HCT116 (cell line): ENCODE measurements at regions not wholly inside any gene's neighbourhood (a gene's known extent, or its start where the extent isn't known, plus 50 kb on each side); places are given as distances from the start of the nearest gene placed in this dataset.

Experiments used
- ATAC-seq: fragments of 200-7000 bp; cut with Tn5 transposase; 2 replicates; pipeline ENCODE4 v1.9.1; 2020; ENCODE audit warnings: mild to moderate bottlenecking, moderate library complexity
- BruUV-seq: library from RNA; stranded (reverse); fragments of 400-500 nt; replicated peaks from 2 replicates; lab custom pipeline; 2021; lab: Mats Ljungman, UMichigan
- CTCF ChIA-PET: fragments of 300-600 bp; sonication (Branson Sonifier 250); formaldehyde crosslinking; loops from one replicate; lab custom pipeline; 2021; ENCODE audit warnings: antibody characterized with exemption; lab: Charles Lee
- POLR2A ChIA-PET: fragments of 300-600, 350-600 bp; sonication (Branson Sonifier 250); formaldehyde crosslinking; loops from one replicate; lab custom pipeline; 2021; ENCODE audit warnings: antibody characterized with exemption; lab: Charles Lee
- RAD21 ChIA-PET, 2 experiments: fragments of 300-600 bp; sonication (Branson Sonifier 250); formaldehyde crosslinking; loops; one replicate each; lab custom pipeline; 2023; ENCODE audit warnings: low total read pairs in 2 of 2; ENCODE audit not compliant: uncharacterized antibody in 2 of 2, unreplicated experiment in 2 of 2, low non-redundant PET in 1 of 2; lab: Charles Lee
- DNase-seq: peaks from one replicate; pipeline ENCODE4 v3.0.0-alpha.2; 2010; ENCODE audit warnings: low read depth, low spot score
- H2AFZ ChIP-seq: fragments of 200-600 bp; shearing (Covaris generic), sonication (generic); 2 replicates; pipeline ENCODE4 v1.6.1; 2017; ENCODE audit warnings: low read depth, mixed run types, mixed read lengths, antibody characterized with exemption, low read length; ENCODE audit not compliant: poor library complexity, severe bottlenecking
- H3K27ac ChIP-seq: 2 replicates; pipeline ENCODE4 v1.5.1; 2012; ENCODE audit warnings: low read depth, low read length
- H3K27me3 ChIP-seq: fragments of 200-600 bp; sonication (generic); 2 replicates; pipeline ENCODE4 v1.6.1; 2016; ENCODE audit warnings: mixed run types, low read length, mixed read lengths; ENCODE audit not compliant: insufficient read depth
- H3K36me3 ChIP-seq, 2 experiments: fragments of 200-500 bp in 1 of 2; fragments of 200-600 bp in 1 of 2; sonication (Bioruptor generic) in 1 of 2; sonication (generic) in 1 of 2; 2 replicates each; pipeline versions ENCODE4 v1.5.1 to v1.6.1; 2014 to 2016; ENCODE audit warnings: low read length in 2 of 2, inconsistent platforms in 1 of 2, mixed read lengths in 1 of 2, mixed run types in 1 of 2; ENCODE audit not compliant: insufficient read depth in 2 of 2, control insufficient read depth in 1 of 2
- H3K4me1 ChIP-seq, 2 experiments: fragments of 200-600 bp in 1 of 2; sonication (generic) in 1 of 2; 2 replicates each; pipeline versions ENCODE4 v1.5.1 to v1.6.1; 2012 to 2017; ENCODE audit warnings: low read length in 2 of 2, inconsistent platforms in 1 of 2, mild to moderate bottlenecking in 1 of 2, mixed read lengths in 1 of 2, mixed run types in 1 of 2, moderate library complexity in 1 of 2; ENCODE audit not compliant: insufficient read depth in 2 of 2, control insufficient read depth in 1 of 2
- H3K4me2 ChIP-seq: fragments of 200-600 bp; sonication (generic); 2 replicates; pipeline ENCODE4 v1.6.1; 2017; ENCODE audit warnings: mixed run types, low read length, mixed read lengths
- H3K4me3 ChIP-seq, 2 experiments: fragments of 200-600 bp in 1 of 2; sonication (generic) in 1 of 2; replicated peaks in 1 of 2; 2 replicates each; pipeline ENCODE4 v1.5.1; 2011 to 2016; ENCODE audit warnings: low read length in 2 of 2, control low read depth in 1 of 2, low read depth in 1 of 2, mild to moderate bottlenecking in 1 of 2, mixed read lengths in 1 of 2, mixed run types in 1 of 2
- H3K79me2 ChIP-seq: fragments of 200-600 bp; sonication (generic); 2 replicates; pipeline ENCODE4 v1.6.1; 2017; ENCODE audit warnings: mild to moderate bottlenecking, mixed run types, low read length, moderate library complexity, mixed read lengths; ENCODE audit not compliant: insufficient read depth
- H3K9ac ChIP-seq: fragments of 200-600 bp; sonication (generic); 2 replicates; pipeline ENCODE4 v1.6.1; 2016; ENCODE audit warnings: low read length, mixed read lengths
- H3K9me2 ChIP-seq: fragments of 200-600 bp; sonication (generic), shearing (Covaris generic); 2 replicates; pipeline ENCODE4 v1.6.1; 2017; ENCODE audit warnings: mixed run types, mild to moderate bottlenecking, moderate library complexity; ENCODE audit not compliant: insufficient read depth
- H3K9me3 ChIP-seq, 2 experiments: fragments of 200-500 bp in 1 of 2; fragments of 200-600 bp in 1 of 2; sonication (Bioruptor generic) in 1 of 2; sonication (generic) in 1 of 2; 2 replicates each; pipeline ENCODE4 v1.6.1; 2014 to 2017; ENCODE audit warnings: low read length in 2 of 2, mixed read lengths in 2 of 2, inconsistent platforms in 1 of 2, low read depth in 1 of 2, mild to moderate bottlenecking in 1 of 2, mixed run types in 1 of 2, moderate library complexity in 1 of 2; ENCODE audit not compliant: control insufficient read depth in 1 of 2, insufficient read depth in 1 of 2
- H4K20me1 ChIP-seq: fragments of 200-600 bp; sonication (generic), shearing (Covaris generic); 2 replicates; pipeline ENCODE4 v1.6.1; 2017; ENCODE audit warnings: mixed run types, mild to moderate bottlenecking, moderate library complexity; ENCODE audit not compliant: insufficient read depth
- ATF3 ChIP-seq: IDR thresholded peaks from 2 replicates; pipeline ENCODE4 v1.6.1; 2012
- CEBPB ChIP-seq: IDR thresholded peaks from 2 replicates; pipeline ENCODE4 v1.6.1; 2012; ENCODE audit warnings: low read depth
- ELF1 ChIP-seq: IDR thresholded peaks from 2 replicates; pipeline ENCODE4 v1.6.1; 2012; ENCODE audit warnings: low read depth, borderline replicate concordance
- EZH2 ChIP-seq: fragments of 200-600 bp; sonication (generic); IDR thresholded peaks from 2 replicates; pipeline ENCODE4 v1.6.1; 2017; ENCODE audit warnings: antibody characterized with exemption, mixed run types
- EZH2phosphoT487 ChIP-seq: fragments of 200-600 bp; IDR thresholded peaks from 2 replicates; pipeline ENCODE4 v1.6.1; 2018; ENCODE audit warnings: antibody characterized with exemption, borderline replicate concordance
- FOSL1 ChIP-seq: IDR thresholded peaks from 2 replicates; pipeline ENCODE4 v1.6.1; 2012; ENCODE audit warnings: low read depth
- JUND ChIP-seq: IDR thresholded peaks from 2 replicates; pipeline ENCODE4 v1.6.1; 2012
- MAX ChIP-seq: IDR thresholded peaks from 2 replicates; pipeline ENCODE4 v1.6.1; 2012
- POLR2A ChIP-seq: IDR thresholded peaks from 2 replicates; pipeline ENCODE4 v1.7.0; 2011; ENCODE audit warnings: borderline replicate concordance; ENCODE audit not compliant: insufficient read depth, insufficient read length; ENCODE audit errors: extremely low read depth
- POLR2AphosphoS5 ChIP-seq: IDR thresholded peaks from 2 replicates; pipeline ENCODE4 v1.6.1; 2011; ENCODE audit warnings: mild to moderate bottlenecking, low read depth, low read length, moderate library complexity
- SIN3A ChIP-seq: IDR thresholded peaks from 2 replicates; pipeline ENCODE4 v1.6.1; 2012; ENCODE audit warnings: low read depth
- SRF ChIP-seq: IDR thresholded peaks from 2 replicates; pipeline ENCODE4 v1.6.1; 2012; ENCODE audit warnings: low read depth
- TCF7L2 ChIP-seq: IDR thresholded peaks from 2 replicates; pipeline ENCODE4 v1.7.0; 2011; ENCODE audit warnings: borderline replicate concordance, inconsistent platforms; ENCODE audit not compliant: insufficient read depth, insufficient read length; ENCODE audit errors: extremely low read depth
- YY1 ChIP-seq: IDR thresholded peaks from 2 replicates; pipeline ENCODE4 v1.6.1; 2011; ENCODE audit warnings: low read length, low read depth, moderate library complexity, mild to moderate bottlenecking; ENCODE audit not compliant: insufficient replicate concordance; ENCODE audit errors: extremely low read depth
- ZBTB33 ChIP-seq: IDR thresholded peaks from 2 replicates; pipeline ENCODE4 v1.6.1; 2011; ENCODE audit warnings: mild to moderate bottlenecking, low read length, moderate library complexity; ENCODE audit not compliant: insufficient replicate concordance; ENCODE audit errors: extremely low read depth
- ZFX ChIP-seq: fragments of 450-650 bp; IDR thresholded peaks from 2 replicates; pipeline ENCODE4 v1.6.1; 2017
- ZNF274 ChIP-seq: fragments of 200-500 bp; sonication (Bioruptor generic); IDR thresholded peaks from 2 replicates; pipeline ENCODE4 v1.6.1; 2014; ENCODE audit warnings: mild to moderate bottlenecking, low read depth, low read length, inconsistent platforms
- intact Hi-C: fragments of 100-400 bp; cut with micrococcal nuclease; formaldehyde crosslinking; loops from 2 replicates; pipeline ENCODE4 v1.10.0; 2022
- TF ChIP-seq, protein P1 (sequence below): IDR thresholded peaks from 2 replicates; pipeline ENCODE4 v1.6.1; 2012; ENCODE audit warnings: low read depth
- TF ChIP-seq, protein P2 (sequence below), 3 experiments: fragments of 200-600 bp in 1 of 3; sonication (generic) in 1 of 3; IDR thresholded peaks in 2 of 3; conservative IDR thresholded peaks in 1 of 3; 2 replicates each; pipeline ENCODE4 v1.5.1; 2012 to 2017; ENCODE audit warnings: low read depth in 2 of 3, low read length in 2 of 3, antibody characterized with exemption in 1 of 3, borderline replicate concordance in 1 of 3, control low read depth in 1 of 3, mild to moderate bottlenecking in 1 of 3, mixed read lengths in 1 of 3, mixed run types in 1 of 3, moderate library complexity in 1 of 3; ENCODE audit not compliant: insufficient read depth in 1 of 3

DNA sequence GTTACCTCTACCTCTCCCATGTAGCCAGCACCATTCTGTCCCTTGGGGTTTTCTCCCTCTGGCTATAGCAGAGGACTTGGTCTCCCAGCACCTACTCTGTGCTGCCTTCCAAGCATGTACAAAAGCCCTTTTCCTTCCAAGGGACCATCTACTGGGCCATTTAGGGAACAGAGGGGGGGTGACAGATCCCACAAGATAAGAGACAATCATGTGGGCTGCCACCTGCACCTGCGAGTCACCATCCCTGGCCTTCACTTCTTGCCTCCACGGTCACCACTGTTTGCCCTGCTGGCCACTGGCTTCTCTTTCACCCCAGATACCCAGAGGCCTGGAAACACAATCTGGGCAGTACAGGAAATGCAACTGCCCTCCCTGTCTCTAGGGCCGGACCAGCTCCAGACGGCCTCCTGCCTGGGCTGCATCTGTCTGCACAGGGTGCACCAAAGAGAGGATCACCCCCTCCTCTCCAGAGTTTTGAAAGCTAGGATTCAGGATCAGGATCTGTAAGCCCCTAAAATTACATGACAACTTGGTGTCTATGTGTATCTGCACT, 160.8 kb upstream of the NECTIN1 start:
- no peak overlapping the region for H3K4me2 ChIP-seq
- no peak overlapping the region for H3K4me3 ChIP-seq
- peak; percentile 30; the same call in 1 of the 2 replicates for ATAC-seq
- ChIA-PET POLR2A (no interaction called here), CTCF (no interaction called here), RAD21 (no interaction called here)
- H3K4me1 ChIP-seq, result no peaks in the 10 kb centered on the region
- H3K36me3 ChIP-seq, result no peaks in the 10 kb centered on the region
- intact Hi-C loops, result no loop called here
- H3K9me3 ChIP-seq, result no peaks in the 10 kb centered on the region
- no peak overlapping the region for H3K9ac ChIP-seq
- no TSS peak for BruUV-seq
- TF ChIP-seq JUND (no peak), POLR2A (no peak), SIN3A (no peak), ATF3 (no peak), ZFX (no peak), YY1 (no peak), EZH2phosphoT487 (no peak), SRF (no peak), POLR2AphosphoS5 (no peak), ZBTB33 (no peak), MAX (no peak), CEBPB (no peak), TCF7L2 (no peak), FOSL1 (no peak), EZH2 (no peak), ELF1 (no peak), ZNF274 (no peak)
- TF ChIP-seq, protein P1, sequence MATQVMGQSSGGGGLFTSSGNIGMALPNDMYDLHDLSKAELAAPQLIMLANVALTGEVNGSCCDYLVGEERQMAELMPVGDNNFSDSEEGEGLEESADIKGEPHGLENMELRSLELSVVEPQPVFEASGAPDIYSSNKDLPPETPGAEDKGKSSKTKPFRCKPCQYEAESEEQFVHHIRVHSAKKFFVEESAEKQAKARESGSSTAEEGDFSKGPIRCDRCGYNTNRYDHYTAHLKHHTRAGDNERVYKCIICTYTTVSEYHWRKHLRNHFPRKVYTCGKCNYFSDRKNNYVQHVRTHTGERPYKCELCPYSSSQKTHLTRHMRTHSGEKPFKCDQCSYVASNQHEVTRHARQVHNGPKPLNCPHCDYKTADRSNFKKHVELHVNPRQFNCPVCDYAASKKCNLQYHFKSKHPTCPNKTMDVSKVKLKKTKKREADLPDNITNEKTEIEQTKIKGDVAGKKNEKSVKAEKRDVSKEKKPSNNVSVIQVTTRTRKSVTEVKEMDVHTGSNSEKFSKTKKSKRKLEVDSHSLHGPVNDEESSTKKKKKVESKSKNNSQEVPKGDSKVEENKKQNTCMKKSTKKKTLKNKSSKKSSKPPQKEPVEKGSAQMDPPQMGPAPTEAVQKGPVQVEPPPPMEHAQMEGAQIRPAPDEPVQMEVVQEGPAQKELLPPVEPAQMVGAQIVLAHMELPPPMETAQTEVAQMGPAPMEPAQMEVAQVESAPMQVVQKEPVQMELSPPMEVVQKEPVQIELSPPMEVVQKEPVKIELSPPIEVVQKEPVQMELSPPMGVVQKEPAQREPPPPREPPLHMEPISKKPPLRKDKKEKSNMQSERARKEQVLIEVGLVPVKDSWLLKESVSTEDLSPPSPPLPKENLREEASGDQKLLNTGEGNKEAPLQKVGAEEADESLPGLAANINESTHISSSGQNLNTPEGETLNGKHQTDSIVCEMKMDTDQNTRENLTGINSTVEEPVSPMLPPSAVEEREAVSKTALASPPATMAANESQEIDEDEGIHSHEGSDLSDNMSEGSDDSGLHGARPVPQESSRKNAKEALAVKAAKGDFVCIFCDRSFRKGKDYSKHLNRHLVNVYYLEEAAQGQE, result no peak
- TF ChIP-seq, protein P2, sequence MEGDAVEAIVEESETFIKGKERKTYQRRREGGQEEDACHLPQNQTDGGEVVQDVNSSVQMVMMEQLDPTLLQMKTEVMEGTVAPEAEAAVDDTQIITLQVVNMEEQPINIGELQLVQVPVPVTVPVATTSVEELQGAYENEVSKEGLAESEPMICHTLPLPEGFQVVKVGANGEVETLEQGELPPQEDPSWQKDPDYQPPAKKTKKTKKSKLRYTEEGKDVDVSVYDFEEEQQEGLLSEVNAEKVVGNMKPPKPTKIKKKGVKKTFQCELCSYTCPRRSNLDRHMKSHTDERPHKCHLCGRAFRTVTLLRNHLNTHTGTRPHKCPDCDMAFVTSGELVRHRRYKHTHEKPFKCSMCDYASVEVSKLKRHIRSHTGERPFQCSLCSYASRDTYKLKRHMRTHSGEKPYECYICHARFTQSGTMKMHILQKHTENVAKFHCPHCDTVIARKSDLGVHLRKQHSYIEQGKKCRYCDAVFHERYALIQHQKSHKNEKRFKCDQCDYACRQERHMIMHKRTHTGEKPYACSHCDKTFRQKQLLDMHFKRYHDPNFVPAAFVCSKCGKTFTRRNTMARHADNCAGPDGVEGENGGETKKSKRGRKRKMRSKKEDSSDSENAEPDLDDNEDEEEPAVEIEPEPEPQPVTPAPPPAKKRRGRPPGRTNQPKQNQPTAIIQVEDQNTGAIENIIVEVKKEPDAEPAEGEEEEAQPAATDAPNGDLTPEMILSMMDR (IDR thresholded peaks at IDR 0.05 in 2 of 3, conservative IDR thresholded peaks at IDR 0.05 in 1 of 3; ENCODE audit: borderline replicate concordance in 1 of 3, insufficient read depth in 1 of 3, low read depth in 2 of 3, low read length in 2 of 3), result no peak
- DNase-seq, result no peak
- H3K27me3 ChIP-seq, result peaks cover 34% of the 10 kb centered on the region
- H2AFZ ChIP-seq, result no peak overlapping the region
- no peaks in the 10 kb centered on the region for H3K79me2 ChIP-seq
- H4K20me1 ChIP-seq, result no peaks in the 10 kb centered on the region
- H3K27ac ChIP-seq, result no peak overlapping the region
- no peaks in the 10 kb centered on the region for H3K9me2 ChIP-seq
